Suprapubic skin (tissue), 3 donors: ENCODE measurements at regions not wholly inside any gene's neighbourhood (a gene's known extent, or its start where the extent isn't known, plus 50 kb on each side); places are given as distances from the start of the nearest gene placed in this dataset.

ENCODE experiments used
- POLR2A ChIP-seq, 2 donors: fragments of 450-650 bp; IDR thresholded peaks; one replicate each; pipeline ENCODE4 v1.6.1; 2017; ENCODE audit warnings: antibody characterized with exemption in 2 of 2, mild to moderate bottlenecking in 2 of 2, moderate library complexity in 2 of 2
- TF ChIP-seq, protein P1 (sequence below), 2 donors: fragments of 200-600 bp in 1 of 2; fragments of 450-650 bp in 1 of 2; sonication (generic) in 1 of 2; IDR thresholded peaks; one replicate each; pipeline ENCODE4 v1.5.1; 2016 to 2019; ENCODE audit warnings: antibody characterized with exemption in 2 of 2, mild to moderate bottlenecking in 1 of 2, moderate library complexity in 1 of 2

DNA sequence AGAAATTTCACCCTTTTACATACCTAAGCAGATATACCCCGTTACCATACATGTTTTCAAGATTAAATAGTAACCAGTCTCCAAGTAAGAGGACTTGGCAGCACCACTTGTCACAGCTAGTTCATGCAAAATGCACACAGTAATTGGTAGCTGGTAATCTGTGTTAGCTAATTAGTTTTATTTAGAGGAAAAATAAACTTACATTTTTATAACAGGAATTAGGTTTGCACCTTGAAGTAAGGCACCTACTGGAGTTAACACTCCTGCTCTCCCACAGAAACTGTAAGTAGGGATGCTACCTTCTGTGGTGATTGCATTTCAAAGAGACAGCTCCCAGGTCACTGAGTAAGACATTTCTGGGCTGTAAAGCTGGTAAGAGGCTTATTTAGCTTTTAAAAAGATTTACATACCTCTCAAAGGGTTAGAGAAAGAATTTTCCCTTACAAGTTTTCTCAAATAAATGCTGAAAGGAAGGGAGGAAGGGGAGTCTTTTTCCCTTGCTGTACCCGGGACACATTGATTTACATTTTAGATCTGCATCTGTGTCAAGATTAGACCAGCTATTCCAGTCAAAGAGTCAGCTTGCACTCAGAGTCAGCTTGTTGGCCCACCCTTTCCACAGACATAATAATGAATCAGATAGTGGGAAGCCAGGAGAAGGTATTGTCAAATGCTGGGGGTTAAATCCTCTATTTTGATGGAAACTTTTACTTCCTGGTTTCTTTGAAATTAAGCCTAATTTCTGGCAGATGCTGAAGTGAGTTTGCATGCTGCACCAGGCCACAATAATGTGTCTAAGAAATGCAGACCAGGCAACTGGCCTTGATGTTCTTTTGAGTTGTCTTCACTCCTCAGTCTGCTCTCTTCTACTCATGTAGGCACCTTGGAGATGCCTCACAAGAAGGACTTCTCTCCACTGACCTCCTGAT is 77.6 kb upstream of the CHD2 start:
- TF ChIP-seq, protein P1, sequence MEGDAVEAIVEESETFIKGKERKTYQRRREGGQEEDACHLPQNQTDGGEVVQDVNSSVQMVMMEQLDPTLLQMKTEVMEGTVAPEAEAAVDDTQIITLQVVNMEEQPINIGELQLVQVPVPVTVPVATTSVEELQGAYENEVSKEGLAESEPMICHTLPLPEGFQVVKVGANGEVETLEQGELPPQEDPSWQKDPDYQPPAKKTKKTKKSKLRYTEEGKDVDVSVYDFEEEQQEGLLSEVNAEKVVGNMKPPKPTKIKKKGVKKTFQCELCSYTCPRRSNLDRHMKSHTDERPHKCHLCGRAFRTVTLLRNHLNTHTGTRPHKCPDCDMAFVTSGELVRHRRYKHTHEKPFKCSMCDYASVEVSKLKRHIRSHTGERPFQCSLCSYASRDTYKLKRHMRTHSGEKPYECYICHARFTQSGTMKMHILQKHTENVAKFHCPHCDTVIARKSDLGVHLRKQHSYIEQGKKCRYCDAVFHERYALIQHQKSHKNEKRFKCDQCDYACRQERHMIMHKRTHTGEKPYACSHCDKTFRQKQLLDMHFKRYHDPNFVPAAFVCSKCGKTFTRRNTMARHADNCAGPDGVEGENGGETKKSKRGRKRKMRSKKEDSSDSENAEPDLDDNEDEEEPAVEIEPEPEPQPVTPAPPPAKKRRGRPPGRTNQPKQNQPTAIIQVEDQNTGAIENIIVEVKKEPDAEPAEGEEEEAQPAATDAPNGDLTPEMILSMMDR (IDR thresholded peaks at IDR 0.05) = no peak
- no peak for TF ChIP-seq POLR2A (IDR thresholded peaks at IDR 0.05)
